ENCODE measurements at regions not wholly inside any gene's neighbourhood (a gene's known extent, or its start where the extent isn't known, plus 50 kb on each side); places are given as distances from the start of the nearest gene placed in this dataset.

- no peaks in the 10 kb centered on the region for H3K36me3 Mint-ChIP-seq (ENCODE audit: unreplicated experiment)
- H3K4me1 Mint-ChIP-seq (ENCODE audit: low read depth, unreplicated experiment): peaks cover 19% of the 10 kb centered on the region
- no peak for TF ChIP-seq CTCF (IDR thresholded peaks at IDR 0.05; ENCODE audit: partially characterized antibody, unreplicated experiment)
- DNase-seq: no peak
- H3K9me3 Mint-ChIP-seq (ENCODE audit: unreplicated experiment): peaks cover 3% of the 10 kb centered on the region
- H3K27me3 Mint-ChIP-seq (ENCODE audit: unreplicated experiment): no peaks in the 10 kb centered on the region
- H3K4me3 Mint-ChIP-seq (ENCODE audit: unreplicated experiment): no peak overlapping the region
- no peak overlapping the region for H3K27ac Mint-ChIP-seq (ENCODE audit: unreplicated experiment)
These were observed 186.4 kb downstream of the ARHGAP12 start for GRCh38 chr10:31742255-31742654.

GRCh38 chr10:31741473-31741872 is 187.2 kb downstream of the ARHGAP12 start:
- H3K27ac Mint-ChIP-seq (ENCODE audit: unreplicated experiment): no peak overlapping the region
- DNase-seq: no peak
- peaks cover 13% of the 10 kb centered on the region for H3K4me1 Mint-ChIP-seq (ENCODE audit: low read depth, unreplicated experiment)
- no peak for TF ChIP-seq CTCF (IDR thresholded peaks at IDR 0.05; ENCODE audit: partially characterized antibody, unreplicated experiment)
- no peaks in the 10 kb centered on the region for H3K27me3 Mint-ChIP-seq (ENCODE audit: unreplicated experiment)
- peaks cover 4% of the 10 kb centered on the region for H3K36me3 Mint-ChIP-seq (ENCODE audit: unreplicated experiment)
- peaks cover 3% of the 10 kb centered on the region for H3K9me3 Mint-ChIP-seq (ENCODE audit: unreplicated experiment)
- H3K4me3 Mint-ChIP-seq (ENCODE audit: unreplicated experiment): no peak overlapping the region

- Mint-ChIP-seq H3K36me3 (ENCODE audit: unreplicated experiment) (peaks cover 4% of the 10 kb centered on the region), H3K27me3 (ENCODE audit: unreplicated experiment) (no peaks in the 10 kb centered on the region)
These were observed 188.9 kb downstream of the ARHGAP12 start for GRCh38 chr10:31739711-31740110.

GRCh38 chr10:31739146-31739545 is 189.5 kb downstream of the ARHGAP12 start:
- DNase-seq: no peak
- H3K4me3 Mint-ChIP-seq (ENCODE audit: unreplicated experiment): no peak overlapping the region
- peaks cover 4% of the 10 kb centered on the region for H3K36me3 Mint-ChIP-seq (ENCODE audit: unreplicated experiment)
- no peak for TF ChIP-seq CTCF (IDR thresholded peaks at IDR 0.05; ENCODE audit: partially characterized antibody, unreplicated experiment)
- H3K9me3 Mint-ChIP-seq (ENCODE audit: unreplicated experiment): peaks cover 8% of the 10 kb centered on the region
- H3K27ac Mint-ChIP-seq (ENCODE audit: unreplicated experiment): no peak overlapping the region
- peaks cover 13% of the 10 kb centered on the region for H3K4me1 Mint-ChIP-seq (ENCODE audit: low read depth, unreplicated experiment)
- no peaks in the 10 kb centered on the region for H3K27me3 Mint-ChIP-seq (ENCODE audit: unreplicated experiment)

More at GRCh38 chr10:31739711-31740110, 188.9 kb downstream of the ARHGAP12 start:
- peaks cover 13% of the 10 kb centered on the region for H3K4me1 Mint-ChIP-seq (ENCODE audit: low read depth, unreplicated experiment)
- DNase-seq: no peak
- no peak overlapping the region for H3K4me3 Mint-ChIP-seq (ENCODE audit: unreplicated experiment)
- peaks cover 8% of the 10 kb centered on the region for H3K9me3 Mint-ChIP-seq (ENCODE audit: unreplicated experiment)
- TF ChIP-seq CTCF (IDR thresholded peaks at IDR 0.05; ENCODE audit: partially characterized antibody, unreplicated experiment): no peak
- H3K27ac Mint-ChIP-seq (ENCODE audit: unreplicated experiment): no peak overlapping the region

GRCh38 chr10:31731711-31732110 is 196.9 kb downstream of the ARHGAP12 start:
- no peak for DNase-seq
- Mint-ChIP-seq H3K27ac (ENCODE audit: unreplicated experiment) (no peak overlapping the region), H3K36me3 (ENCODE audit: unreplicated experiment) (peaks cover 12% of the 10 kb centered on the region), H3K9me3 (ENCODE audit: unreplicated experiment) (peaks cover 11% of the 10 kb centered on the region), H3K27me3 (ENCODE audit: unreplicated experiment) (no peaks in the 10 kb centered on the region), H3K4me1 (ENCODE audit: low read depth, unreplicated experiment) (peaks cover 3% of the 10 kb centered on the region), H3K4me3 (ENCODE audit: unreplicated experiment) (no peak overlapping the region)
- TF ChIP-seq CTCF (IDR thresholded peaks at IDR 0.05; ENCODE audit: partially characterized antibody, unreplicated experiment): no peak

All from glutamatergic neuron (in vitro differentiated cells).